AG10803 (cell line): ENCODE measurements at regions not wholly inside any gene's neighbourhood (a gene's known extent, or its start where the extent isn't known, plus 50 kb on each side); places are given as distances from the start of the nearest gene placed in this dataset.

Experiments
- DNase-seq: peaks from one replicate; pipeline ENCODE4 v3.0.0; 2010; ENCODE audit warnings: low read depth
- H3K4me3 ChIP-seq: 2 replicates; pipeline ENCODE4 v1.5.1; 2011; ENCODE audit warnings: mild to moderate bottlenecking, low read length, control low read depth
- TF ChIP-seq, protein P1 (sequence below): conservative IDR thresholded peaks from 2 replicates; pipeline ENCODE4 v1.5.1; 2011; ENCODE audit warnings: mild to moderate bottlenecking, low read length, control low read depth, inconsistent platforms

DNA sequence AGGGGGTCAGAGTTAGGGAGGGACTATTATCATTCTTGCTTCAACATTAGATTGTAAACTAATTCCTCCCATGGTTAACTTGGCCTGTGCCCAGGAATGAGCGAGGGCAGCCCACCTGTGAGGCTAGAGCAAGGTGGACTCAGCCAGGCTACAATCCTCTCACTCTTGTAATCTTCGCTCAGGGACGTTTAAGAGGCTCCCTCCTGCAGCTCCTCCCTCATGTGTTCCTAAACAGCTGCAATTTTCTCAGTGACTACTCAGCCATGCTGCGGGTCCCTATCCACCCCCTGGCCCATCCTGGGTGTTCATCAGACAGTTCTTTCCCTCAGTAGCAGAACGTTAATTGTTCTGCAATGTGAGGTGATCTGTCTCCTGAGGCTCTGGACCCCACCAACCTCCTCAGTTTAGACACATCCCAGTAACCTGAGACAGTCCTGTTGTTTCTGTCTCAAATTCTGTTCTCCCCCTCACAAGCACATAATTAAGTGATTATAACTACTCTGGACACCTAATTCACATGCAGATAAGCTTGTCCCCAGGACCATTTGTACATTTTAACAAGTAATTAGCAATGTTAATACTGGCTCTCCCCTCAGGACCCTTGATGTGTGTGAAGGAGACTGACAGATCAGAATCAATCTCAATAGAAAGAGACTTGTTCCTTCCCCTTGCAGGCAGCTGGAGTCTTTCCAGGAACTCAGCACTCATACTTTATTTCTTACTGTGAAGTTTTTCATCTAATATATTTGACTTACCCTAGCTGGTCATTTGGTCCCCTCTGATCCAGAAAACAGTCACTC lies 337.2 kb upstream of the B3GAT1 start:
- TF ChIP-seq, protein P1, sequence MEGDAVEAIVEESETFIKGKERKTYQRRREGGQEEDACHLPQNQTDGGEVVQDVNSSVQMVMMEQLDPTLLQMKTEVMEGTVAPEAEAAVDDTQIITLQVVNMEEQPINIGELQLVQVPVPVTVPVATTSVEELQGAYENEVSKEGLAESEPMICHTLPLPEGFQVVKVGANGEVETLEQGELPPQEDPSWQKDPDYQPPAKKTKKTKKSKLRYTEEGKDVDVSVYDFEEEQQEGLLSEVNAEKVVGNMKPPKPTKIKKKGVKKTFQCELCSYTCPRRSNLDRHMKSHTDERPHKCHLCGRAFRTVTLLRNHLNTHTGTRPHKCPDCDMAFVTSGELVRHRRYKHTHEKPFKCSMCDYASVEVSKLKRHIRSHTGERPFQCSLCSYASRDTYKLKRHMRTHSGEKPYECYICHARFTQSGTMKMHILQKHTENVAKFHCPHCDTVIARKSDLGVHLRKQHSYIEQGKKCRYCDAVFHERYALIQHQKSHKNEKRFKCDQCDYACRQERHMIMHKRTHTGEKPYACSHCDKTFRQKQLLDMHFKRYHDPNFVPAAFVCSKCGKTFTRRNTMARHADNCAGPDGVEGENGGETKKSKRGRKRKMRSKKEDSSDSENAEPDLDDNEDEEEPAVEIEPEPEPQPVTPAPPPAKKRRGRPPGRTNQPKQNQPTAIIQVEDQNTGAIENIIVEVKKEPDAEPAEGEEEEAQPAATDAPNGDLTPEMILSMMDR, result no peak
- no peak overlapping the region for H3K4me3 ChIP-seq
- no peak for DNase-seq

DNA sequence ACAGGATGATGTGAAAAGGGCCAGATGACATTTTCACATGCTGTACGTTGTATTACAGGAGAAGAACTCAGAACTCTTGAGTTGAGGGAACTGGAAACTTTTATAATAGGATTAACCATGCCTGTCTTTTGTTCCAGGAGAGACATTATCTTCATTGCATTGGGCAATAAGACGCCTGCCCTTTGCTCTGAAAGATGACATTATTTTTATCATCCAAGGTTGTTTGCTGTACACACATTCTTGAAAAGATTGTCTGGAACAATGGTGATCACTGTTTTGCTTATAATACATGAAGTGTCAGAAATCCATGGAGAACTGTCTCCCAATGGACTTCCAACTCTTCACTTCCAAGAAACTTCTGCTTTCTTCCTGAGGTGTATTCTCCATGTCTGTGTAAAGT lies 334.6 kb upstream of the B3GAT1 start:
- TF ChIP-seq, protein P1, result no peak
- no peak for DNase-seq
- no peak overlapping the region for H3K4me3 ChIP-seq

DNA sequence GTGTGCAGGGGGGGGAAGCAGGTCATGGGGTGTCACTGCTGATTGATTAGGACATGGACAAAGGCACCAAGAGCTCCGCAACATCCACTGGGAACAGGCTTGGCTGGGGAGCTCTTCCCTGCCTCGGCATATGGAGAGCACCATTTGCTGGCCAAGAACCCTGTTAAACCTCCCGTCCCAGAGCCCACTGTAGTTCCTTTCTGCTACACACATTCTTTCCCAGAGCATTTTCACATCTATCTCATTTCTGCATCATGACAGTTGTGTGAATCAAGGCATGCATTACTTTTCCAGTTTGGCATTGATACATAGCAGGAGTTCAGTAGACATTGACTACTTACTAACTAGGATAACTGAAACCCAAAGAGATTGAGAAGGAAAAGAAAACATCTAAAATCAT lies 333.4 kb upstream of the B3GAT1 start:
- TF ChIP-seq, protein P1, result no peak
- no peak for DNase-seq
- H3K4me3 ChIP-seq, result no peak overlapping the region

DNA sequence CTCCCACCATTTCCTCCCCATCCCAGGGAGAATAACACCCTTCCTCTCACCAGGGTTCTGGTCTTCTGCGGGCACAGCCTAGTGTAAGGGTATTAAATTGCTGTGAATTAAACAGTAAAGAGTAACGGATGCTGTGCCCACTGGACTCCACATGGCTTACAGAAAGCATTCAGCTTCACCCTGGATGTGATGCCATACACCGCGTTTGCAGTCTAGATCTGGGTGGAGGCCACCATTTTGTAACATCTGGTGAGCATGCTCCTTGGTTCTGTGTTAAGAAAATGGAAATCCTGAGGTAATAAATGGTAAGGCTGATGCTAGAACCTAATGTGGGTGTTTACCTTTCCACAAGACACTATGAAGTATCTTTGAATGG lies 331.8 kb upstream of the B3GAT1 start:
- H3K4me3 ChIP-seq, result no peak overlapping the region
- TF ChIP-seq, protein P1, result no peak
- no peak for DNase-seq

DNA sequence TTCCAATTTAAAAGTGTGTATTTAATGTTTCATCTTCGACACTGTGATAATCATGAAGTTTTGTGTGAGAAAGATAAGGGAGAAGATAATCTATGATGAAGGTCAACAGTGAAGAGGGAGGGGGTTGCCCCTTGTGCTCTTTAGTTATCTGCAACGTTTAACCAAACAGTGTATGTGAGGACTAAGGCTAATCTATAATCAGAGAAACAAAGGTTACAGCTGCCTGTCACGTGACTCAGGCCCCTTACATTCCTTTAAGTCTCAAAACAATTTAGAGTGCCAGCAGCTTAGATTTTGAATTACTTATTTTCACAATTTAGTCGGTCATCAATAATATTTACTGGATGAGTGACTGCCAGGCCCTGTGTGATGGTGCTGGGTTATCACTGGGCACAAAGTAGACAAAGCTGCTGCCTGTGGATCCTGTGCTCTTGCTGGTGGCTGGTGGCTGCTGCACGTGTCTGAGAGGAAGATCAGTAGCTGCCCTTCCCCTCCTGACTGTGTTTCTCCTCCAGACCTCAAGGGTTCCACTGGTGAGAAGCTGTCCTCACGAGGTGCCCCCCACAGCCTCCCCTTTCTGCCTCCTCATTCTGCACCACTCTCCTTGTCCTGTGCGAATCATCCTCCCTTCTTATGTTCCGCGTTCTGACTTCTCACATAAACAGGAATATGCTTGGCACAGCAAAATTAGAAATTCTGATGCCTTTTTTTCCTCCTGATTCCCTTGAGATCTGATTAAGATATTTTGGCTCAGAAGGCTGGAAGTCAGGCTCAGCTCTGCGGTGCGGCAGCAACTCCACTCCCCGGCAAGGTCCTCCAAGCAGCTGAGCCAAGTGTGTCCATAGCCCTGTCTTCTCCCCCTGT lies 331.1 kb upstream of the B3GAT1 start:
- TF ChIP-seq, protein P1, result no peak
- DNase-seq, result no peak

DNA sequence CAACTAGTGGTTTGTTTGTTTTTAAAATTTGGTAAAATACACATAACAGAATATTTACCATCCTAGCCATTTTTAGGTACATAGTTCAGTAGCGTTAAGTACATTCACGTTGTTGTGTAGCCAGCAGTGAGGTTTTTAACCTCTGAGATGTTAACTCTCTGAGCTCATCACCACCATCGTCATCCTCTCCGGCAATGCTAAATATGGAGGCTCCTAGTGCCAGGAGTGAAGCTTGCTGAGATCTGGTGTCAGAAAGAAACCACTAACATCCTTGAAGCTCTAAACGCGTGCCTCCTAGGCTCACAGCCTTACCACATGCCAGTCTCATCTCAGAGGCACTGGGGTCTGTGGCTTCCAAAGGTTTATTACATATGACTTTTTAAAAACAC lies 330.2 kb upstream of the B3GAT1 start:
- DNase-seq, result no peak
- H3K4me3 ChIP-seq, result no peak overlapping the region

More for the DNA sequence above, 331.1 kb upstream of the B3GAT1 start:
- no peak overlapping the region for H3K4me3 ChIP-seq

More for the DNA sequence above, 330.2 kb upstream of the B3GAT1 start:
- TF ChIP-seq, protein P1, result no peak
